H1 (cell line): ENCODE measurements at regions not wholly inside any gene's neighbourhood (a gene's known extent, or its start where the extent isn't known, plus 50 kb on each side); places are given as distances from the start of the nearest gene placed in this dataset.
"Not testable (repeated sequence)": the region's sequence is repeated elsewhere in the genome, so short reads cannot be mapped to it uniquely, and the experiment has no call there.

Experiments used
- CHD1 ChIP-seq: IDR thresholded peaks from 2 replicates; pipeline ENCODE4 v1.6.1; 2012; ENCODE audit warnings: low read depth, low read length, improper control_type of control experiment
- EP300 ChIP-seq, 2 experiments: IDR thresholded peaks; 1 replicate in 1 of 2; 2 replicates in 1 of 2; pipeline ENCODE4 v1.6.1; 2011 to 2012; ENCODE audit warnings: low read depth in 2 of 2, low read length in 2 of 2, mild to moderate bottlenecking in 2 of 2, borderline replicate concordance in 1 of 2, inconsistent platforms in 1 of 2, moderate library complexity in 1 of 2
- GABPA ChIP-seq: IDR thresholded peaks from 2 replicates; pipeline ENCODE4 v1.6.1; 2011; ENCODE audit warnings: mild to moderate bottlenecking, low read length, moderate library complexity, borderline replicate concordance; ENCODE audit not compliant: insufficient read depth
- HDAC2 ChIP-seq, 2 experiments: fragments of 300-600 bp in 1 of 2; sonication (generic) in 1 of 2; IDR thresholded peaks; 2 replicates each; pipeline ENCODE4 v1.6.1; 2011 to 2012; ENCODE audit warnings: low read depth in 2 of 2, low read length in 2 of 2, mild to moderate bottlenecking in 2 of 2, moderate library complexity in 2 of 2, borderline replicate concordance in 1 of 2, inconsistent platforms in 1 of 2
- PHF8 ChIP-seq: fragments of 200-600 bp; sonication (generic); conservative IDR thresholded peaks from 2 replicates; pipeline ENCODE4 v1.7.1; 2012; ENCODE audit warnings: low read depth, mild to moderate bottlenecking, inconsistent platforms, low read length, moderate library complexity
- POLR2A ChIP-seq, 2 experiments: IDR thresholded peaks; 1 replicate in 1 of 2; 2 replicates in 1 of 2; pipeline ENCODE4 v1.6.1; 2011; ENCODE audit warnings: low read depth in 2 of 2, low read length in 2 of 2, mild to moderate bottlenecking in 2 of 2; ENCODE audit errors: control extremely low read depth in 1 of 2
- POLR2AphosphoS5 ChIP-seq: IDR thresholded peaks from 2 replicates; pipeline ENCODE4 v1.6.1; 2011; ENCODE audit warnings: low read depth, low read length
- RAD21 ChIP-seq, 2 experiments: IDR thresholded peaks in 1 of 2; conservative IDR thresholded peaks in 1 of 2; 2 replicates each; pipeline ENCODE4 v1.6.1; 2011; ENCODE audit warnings: low read depth in 2 of 2, low read length in 2 of 2, improper control_type of control experiment in 1 of 2, inconsistent platforms in 1 of 2, mild to moderate bottlenecking in 1 of 2, moderate library complexity in 1 of 2
- RNF2 ChIP-seq: fragments of 200-900, 300-1000 bp; sonication (generic); IDR thresholded peaks from 2 replicates; pipeline ENCODE4 v1.7.1; 2016; ENCODE audit warnings: borderline replicate concordance, low read depth, mild to moderate bottlenecking, antibody characterized with exemption, low read length; ENCODE audit not compliant: poor library complexity, severe bottlenecking; ENCODE audit errors: missing control alignments
- SIN3A ChIP-seq, 2 experiments: IDR thresholded peaks in 1 of 2; conservative IDR thresholded peaks in 1 of 2; 2 replicates each; pipeline ENCODE4 v1.6.1; 2011 to 2012; ENCODE audit warnings: low read length in 2 of 2, improper control_type of control experiment in 1 of 2, low read depth in 1 of 2, mild to moderate bottlenecking in 1 of 2
- TAF1 ChIP-seq: IDR thresholded peaks from 2 replicates; pipeline ENCODE4 v1.6.1; 2011; ENCODE audit warnings: mild to moderate bottlenecking, low read depth, low read length
- YY1 ChIP-seq: IDR thresholded peaks from 2 replicates; pipeline ENCODE4 v1.6.1; 2011; ENCODE audit warnings: low read depth, mild to moderate bottlenecking, low read length
- TF ChIP-seq, protein P1 (sequence below), 3 experiments: IDR thresholded peaks; 1 replicate in 2 of 3; 2 replicates in 1 of 3; pipeline versions ENCODE4 v1.5.1 to v1.6.1; 2011; ENCODE audit warnings: low read length in 3 of 3, mild to moderate bottlenecking in 3 of 3, inconsistent platforms in 2 of 3, low read depth in 1 of 3, moderate library complexity in 1 of 3; ENCODE audit not compliant: insufficient read depth in 1 of 3; ENCODE audit errors: control extremely low read depth in 1 of 3

DNA sequence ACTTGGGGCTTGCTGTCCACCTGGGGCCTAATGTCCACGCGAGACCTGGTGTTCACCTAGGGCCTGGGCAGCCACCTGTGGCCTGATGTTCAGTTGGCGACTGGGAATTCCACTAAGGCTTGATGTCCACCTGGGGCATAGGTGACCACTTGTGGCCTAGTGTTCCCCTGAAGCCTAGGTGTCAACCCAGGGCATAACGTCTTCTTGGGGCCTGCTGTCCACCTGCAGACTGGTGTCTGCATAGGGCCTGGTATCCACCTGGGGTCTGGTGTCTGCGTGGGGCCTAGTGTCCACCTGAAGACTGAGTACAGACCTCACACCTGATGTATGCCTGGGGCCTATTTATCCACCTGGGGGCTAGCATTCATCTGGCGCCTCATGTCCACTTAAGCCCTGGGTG is 355.2 kb downstream of the KCNJ18 start:
- TF ChIP-seq TAF1; HDAC2 (IDR thresholded peaks at IDR 0.05; ENCODE audit: borderline replicate concordance in 1 of 2, low read depth in 2 of 2, low read length in 2 of 2); POLR2A (IDR thresholded peaks at IDR 0.05; ENCODE audit: control extremely low read depth in 1 of 2, low read depth in 2 of 2, low read length in 2 of 2); SIN3A (conservative IDR thresholded peaks at IDR 0.05 in 1 of 2, IDR thresholded peaks at IDR 0.05 in 1 of 2; ENCODE audit: low read depth in 1 of 2, low read length in 2 of 2); YY1; POLR2AphosphoS5; CHD1; PHF8; RAD21 (IDR thresholded peaks at IDR 0.05 in 1 of 2, conservative IDR thresholded peaks at IDR 0.05 in 1 of 2; ENCODE audit: low read depth in 2 of 2, low read length in 2 of 2); RNF2; EP300 (IDR thresholded peaks at IDR 0.05; ENCODE audit: borderline replicate concordance in 1 of 2, low read depth in 2 of 2, low read length in 2 of 2); GABPA: not testable (repeated sequence)
- TF ChIP-seq, protein P1, sequence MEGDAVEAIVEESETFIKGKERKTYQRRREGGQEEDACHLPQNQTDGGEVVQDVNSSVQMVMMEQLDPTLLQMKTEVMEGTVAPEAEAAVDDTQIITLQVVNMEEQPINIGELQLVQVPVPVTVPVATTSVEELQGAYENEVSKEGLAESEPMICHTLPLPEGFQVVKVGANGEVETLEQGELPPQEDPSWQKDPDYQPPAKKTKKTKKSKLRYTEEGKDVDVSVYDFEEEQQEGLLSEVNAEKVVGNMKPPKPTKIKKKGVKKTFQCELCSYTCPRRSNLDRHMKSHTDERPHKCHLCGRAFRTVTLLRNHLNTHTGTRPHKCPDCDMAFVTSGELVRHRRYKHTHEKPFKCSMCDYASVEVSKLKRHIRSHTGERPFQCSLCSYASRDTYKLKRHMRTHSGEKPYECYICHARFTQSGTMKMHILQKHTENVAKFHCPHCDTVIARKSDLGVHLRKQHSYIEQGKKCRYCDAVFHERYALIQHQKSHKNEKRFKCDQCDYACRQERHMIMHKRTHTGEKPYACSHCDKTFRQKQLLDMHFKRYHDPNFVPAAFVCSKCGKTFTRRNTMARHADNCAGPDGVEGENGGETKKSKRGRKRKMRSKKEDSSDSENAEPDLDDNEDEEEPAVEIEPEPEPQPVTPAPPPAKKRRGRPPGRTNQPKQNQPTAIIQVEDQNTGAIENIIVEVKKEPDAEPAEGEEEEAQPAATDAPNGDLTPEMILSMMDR (IDR thresholded peaks at IDR 0.05; ENCODE audit: control extremely low read depth in 1 of 3, insufficient read depth in 1 of 3, low read depth in 1 of 3, low read length in 3 of 3) = not testable (repeated sequence)
